ENCODE measurements at regions not wholly inside any gene's neighbourhood (a gene's known extent, or its start where the extent isn't known, plus 50 kb on each side); places are given as distances from the start of the nearest gene placed in this dataset.

- no peak overlapping the region for H3K4me3 ChIP-seq
- no peaks in the 10 kb centered on the region for H3K36me3 ChIP-seq (ENCODE audit: low read depth)
- no peak for DNase-seq
- no peaks in the 10 kb centered on the region for H3K4me1 ChIP-seq (ENCODE audit: low read depth)
- intact Hi-C loops (cut with DNase I, micrococcal nuclease), result no loop called here
- no peak for ATAC-seq
- no peaks in the 10 kb centered on the region for H3K9me3 ChIP-seq
- TF ChIP-seq CTCF (IDR thresholded peaks at IDR 0.05), result no peak
Measured at GRCh38 chr7:84274029-84274638, 79.5 kb upstream of the SEMA3A start.

- H3K9me3 ChIP-seq, result no peaks in the 10 kb centered on the region
- H3K4me1 ChIP-seq (ENCODE audit: low read depth), result no peaks in the 10 kb centered on the region
- intact Hi-C loops (cut with DNase I, micrococcal nuclease), result no loop called here
- H3K4me3 ChIP-seq, result no peak overlapping the region
- H3K36me3 ChIP-seq (ENCODE audit: low read depth), result no peaks in the 10 kb centered on the region
- no peak for TF ChIP-seq CTCF (IDR thresholded peaks at IDR 0.05)
- DNase-seq (no peak), ATAC-seq (no peak)
Measured at GRCh38 chr7:84271543-84271942, 77.0 kb upstream of the SEMA3A start.

GRCh38 chr7:84264396-84264795 is 69.8 kb upstream of the SEMA3A start:
- Histone ChIP-seq H3K4me3 (no peak overlapping the region), H3K9me3 (no peaks in the 10 kb centered on the region), H3K36me3 (ENCODE audit: low read depth) (no peaks in the 10 kb centered on the region), H3K4me1 (ENCODE audit: low read depth) (no peaks in the 10 kb centered on the region)
- DNase-seq (no peak), ATAC-seq (no peak)
- intact Hi-C loops (cut with DNase I, micrococcal nuclease), result no loop called here
- TF ChIP-seq CTCF (IDR thresholded peaks at IDR 0.05), result no peak

GRCh38 chr7:84263106-84263505 is 68.5 kb upstream of the SEMA3A start:
- intact Hi-C loops (cut with DNase I, micrococcal nuclease), result no loop called here
- no peaks in the 10 kb centered on the region for H3K4me1 ChIP-seq (ENCODE audit: low read depth)
- ATAC-seq, result no peak
- TF ChIP-seq CTCF (IDR thresholded peaks at IDR 0.05), result no peak
- no peaks in the 10 kb centered on the region for H3K36me3 ChIP-seq (ENCODE audit: low read depth)
- no peak for DNase-seq
- no peaks in the 10 kb centered on the region for H3K9me3 ChIP-seq
- H3K4me3 ChIP-seq, result no peak overlapping the region

- Histone ChIP-seq H3K36me3 (ENCODE audit: low read depth) (no peaks in the 10 kb centered on the region), H3K4me1 (ENCODE audit: low read depth) (no peaks in the 10 kb centered on the region), H3K9me3 (no peaks in the 10 kb centered on the region), H3K4me3 (no peak overlapping the region)
- ATAC-seq, result no peak
- DNase-seq, result no peak
- intact Hi-C loops (cut with DNase I, micrococcal nuclease), result no loop called here
- TF ChIP-seq CTCF (IDR thresholded peaks at IDR 0.05), result no peak
Measured at GRCh38 chr7:84261509-84261908, 66.9 kb upstream of the SEMA3A start.

GRCh38 chr7:84258628-84259027 is 64.0 kb upstream of the SEMA3A start:
- DNase-seq (no peak), ATAC-seq (no peak)
- no peak for TF ChIP-seq CTCF (IDR thresholded peaks at IDR 0.05)
- Histone ChIP-seq H3K4me3 (no peak overlapping the region), H3K36me3 (ENCODE audit: low read depth) (no peaks in the 10 kb centered on the region), H3K4me1 (ENCODE audit: low read depth) (no peaks in the 10 kb centered on the region), H3K9me3 (no peaks in the 10 kb centered on the region)
- intact Hi-C loops (cut with DNase I, micrococcal nuclease), result no loop called here

Data from mucosa of descending colon (tissue), 3 donors.